ENCODE measurements at regions not wholly inside any gene's neighbourhood (a gene's known extent, or its start where the extent isn't known, plus 50 kb on each side); places are given as distances from the start of the nearest gene placed in this dataset.

DNA sequence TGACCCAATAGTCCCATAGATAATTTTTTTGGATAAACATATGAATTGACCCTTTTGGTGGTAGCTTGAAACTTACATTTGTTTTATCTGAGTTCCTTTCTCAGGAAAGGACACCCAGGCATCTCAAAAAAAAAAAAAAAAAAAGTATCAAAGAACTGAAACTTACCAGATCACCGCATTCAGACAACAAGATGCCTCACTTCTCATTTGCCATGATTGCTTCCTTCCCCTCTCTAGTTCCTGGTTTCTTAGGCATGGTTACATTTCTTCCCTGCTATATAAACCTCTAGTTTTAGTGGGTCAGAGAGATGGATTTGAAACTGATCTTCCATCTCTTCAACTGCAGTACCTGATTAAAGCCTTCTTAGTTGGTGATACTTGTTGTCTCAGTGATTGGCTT is 240.1 kb downstream of the ACKR3 start:
- TF ChIP-seq, protein P1, sequence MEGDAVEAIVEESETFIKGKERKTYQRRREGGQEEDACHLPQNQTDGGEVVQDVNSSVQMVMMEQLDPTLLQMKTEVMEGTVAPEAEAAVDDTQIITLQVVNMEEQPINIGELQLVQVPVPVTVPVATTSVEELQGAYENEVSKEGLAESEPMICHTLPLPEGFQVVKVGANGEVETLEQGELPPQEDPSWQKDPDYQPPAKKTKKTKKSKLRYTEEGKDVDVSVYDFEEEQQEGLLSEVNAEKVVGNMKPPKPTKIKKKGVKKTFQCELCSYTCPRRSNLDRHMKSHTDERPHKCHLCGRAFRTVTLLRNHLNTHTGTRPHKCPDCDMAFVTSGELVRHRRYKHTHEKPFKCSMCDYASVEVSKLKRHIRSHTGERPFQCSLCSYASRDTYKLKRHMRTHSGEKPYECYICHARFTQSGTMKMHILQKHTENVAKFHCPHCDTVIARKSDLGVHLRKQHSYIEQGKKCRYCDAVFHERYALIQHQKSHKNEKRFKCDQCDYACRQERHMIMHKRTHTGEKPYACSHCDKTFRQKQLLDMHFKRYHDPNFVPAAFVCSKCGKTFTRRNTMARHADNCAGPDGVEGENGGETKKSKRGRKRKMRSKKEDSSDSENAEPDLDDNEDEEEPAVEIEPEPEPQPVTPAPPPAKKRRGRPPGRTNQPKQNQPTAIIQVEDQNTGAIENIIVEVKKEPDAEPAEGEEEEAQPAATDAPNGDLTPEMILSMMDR (IDR thresholded peaks at IDR 0.05; ENCODE audit: low read depth, low read length, missing control alignments), result no peak
- H3K4me3 ChIP-seq (ENCODE audit: low read depth, low read length), result no peak overlapping the region
- no peak for DNase-seq (ENCODE audit: low read depth)

DNA sequence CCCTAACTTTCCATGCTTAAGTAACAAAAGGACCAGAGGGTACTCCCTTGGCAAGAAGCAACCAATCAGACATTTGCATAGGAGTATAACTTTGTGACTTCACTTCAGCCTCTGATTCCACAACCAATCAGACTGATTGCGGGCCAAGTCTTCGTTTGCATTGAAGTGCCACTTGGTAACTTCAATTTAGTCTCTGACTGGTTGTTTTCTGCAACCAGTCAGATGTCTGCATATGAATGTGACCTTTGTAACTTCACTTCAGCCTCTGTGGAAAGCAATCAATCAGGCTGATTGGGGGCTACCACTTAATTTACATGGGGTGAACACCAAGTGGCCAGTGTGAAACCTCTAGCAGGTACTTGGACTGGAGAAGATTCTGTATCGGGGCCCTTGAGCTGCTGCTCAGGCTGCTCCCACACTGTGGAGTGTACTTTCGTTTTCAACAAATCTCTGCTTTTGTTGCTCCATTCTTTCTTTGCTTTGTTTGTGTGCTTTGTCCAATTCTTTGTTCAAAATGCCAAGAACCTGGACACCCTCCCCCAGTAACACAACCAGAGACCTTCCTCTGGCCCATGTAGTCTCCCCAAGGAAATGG is 241.5 kb downstream of the ACKR3 start:
- TF ChIP-seq, protein P1 (IDR thresholded peaks at IDR 0.05; ENCODE audit: low read depth, low read length, missing control alignments), result no peak
- no peak overlapping the region for H3K4me3 ChIP-seq (ENCODE audit: low read depth, low read length)
- DNase-seq (ENCODE audit: low read depth), result no peak

GRCh38 chr2:236813766-236814165 is 244.1 kb downstream of the ACKR3 start:
- TF ChIP-seq, protein P1 (IDR thresholded peaks at IDR 0.05; ENCODE audit: low read depth, low read length, missing control alignments), result no peak
- DNase-seq (ENCODE audit: low read depth), result no peak
- H3K4me3 ChIP-seq (ENCODE audit: low read depth, low read length), result no peak overlapping the region

- no peak overlapping the region for H3K4me3 ChIP-seq (ENCODE audit: low read depth, low read length)
- TF ChIP-seq, protein P1 (IDR thresholded peaks at IDR 0.05; ENCODE audit: low read depth, low read length, missing control alignments), result no peak
- DNase-seq (ENCODE audit: low read depth), result no peak
Observed at GRCh38 chr2:236814593-236814992, 245.0 kb downstream of the ACKR3 start.

- TF ChIP-seq, protein P1 (IDR thresholded peaks at IDR 0.05; ENCODE audit: low read depth, low read length, missing control alignments), result no peak
- no peak overlapping the region for H3K4me3 ChIP-seq (ENCODE audit: low read depth, low read length)
- no peak for DNase-seq (ENCODE audit: low read depth)
Observed at GRCh38 chr2:236815746-236816145, 246.1 kb downstream of the ACKR3 start.

DNA sequence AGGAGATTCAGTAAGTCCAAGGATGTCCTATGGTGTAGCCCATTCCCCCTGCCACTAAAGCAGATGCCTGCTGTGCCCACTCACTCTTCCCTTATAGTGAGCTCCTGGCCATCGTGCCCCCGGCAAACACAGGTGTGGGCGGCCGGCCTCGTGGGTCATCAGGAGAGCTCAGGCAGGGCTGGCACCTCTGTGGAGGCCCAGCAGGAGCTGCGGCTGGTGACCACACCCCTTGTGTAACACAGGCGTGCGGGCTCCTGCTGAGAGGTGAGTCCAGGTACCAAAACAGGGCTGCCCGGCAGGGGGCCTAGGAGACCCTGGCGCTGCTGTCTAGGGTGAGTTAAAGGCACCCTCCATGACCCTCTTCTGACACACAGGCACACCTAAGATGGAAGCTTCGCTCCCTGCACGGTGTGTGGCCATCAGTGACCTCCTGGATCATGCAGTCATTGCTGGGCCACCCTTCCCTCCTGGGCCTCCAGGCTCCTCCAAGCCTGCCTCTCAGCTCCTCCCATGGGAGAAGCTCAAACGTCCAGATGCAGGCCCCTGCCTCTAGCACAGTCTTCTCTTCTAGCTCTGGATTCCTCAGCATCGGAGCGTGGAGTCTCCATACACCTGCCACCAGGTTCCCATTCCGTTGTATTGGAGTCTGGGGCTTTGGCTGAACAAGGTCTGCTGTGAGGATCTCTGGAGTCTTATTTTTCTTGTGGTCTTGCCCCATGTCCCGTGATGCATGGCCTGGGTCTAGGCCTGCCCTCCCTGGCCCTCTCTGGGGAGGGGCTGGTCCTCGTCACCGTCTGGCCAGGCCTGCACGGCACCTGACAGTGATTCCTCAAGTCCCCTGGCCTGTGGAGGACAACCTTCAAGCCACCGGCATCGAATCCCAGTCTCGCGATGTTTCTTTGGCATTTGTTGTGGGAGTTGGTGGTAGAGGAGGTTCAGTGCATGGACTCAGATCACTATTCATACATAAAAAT is 246.9 kb downstream of the ACKR3 start:
- DNase-seq (ENCODE audit: low read depth), result no peak
- TF ChIP-seq, protein P1 (IDR thresholded peaks at IDR 0.05; ENCODE audit: low read depth, low read length, missing control alignments), result no peak

More for the DNA sequence above, 246.9 kb downstream of the ACKR3 start:
- H3K4me3 ChIP-seq (ENCODE audit: low read depth, low read length), result no peak overlapping the region

Measured in GM12864 (cell line).